VCaP (cell line): ENCODE measurements at regions not wholly inside any gene's neighbourhood (a gene's known extent, or its start where the extent isn't known, plus 50 kb on each side); places are given as distances from the start of the nearest gene placed in this dataset.

Source experiments
- H3K27ac ChIP-seq: fragments of 450-650 bp; 2 replicates; pipeline ENCODE4 v1.5.1; 2017
- CTCF ChIP-seq: fragments of 450-650 bp; conservative IDR thresholded peaks from 2 replicates; pipeline ENCODE4 v1.5.1; 2017; ENCODE audit warnings: mild to moderate bottlenecking, moderate library complexity

GRCh38 chr18:56207989-56208388, 430.4 kb downstream of the TXNL1 start:
- H3K27ac ChIP-seq = no peak overlapping the region
- TF ChIP-seq CTCF = no peak

- H3K27ac ChIP-seq = no peak overlapping the region
- TF ChIP-seq CTCF = no peak
These were observed 434.3 kb downstream of the TXNL1 start for GRCh38 chr18:56204052-56204451.

- TF ChIP-seq CTCF = no peak
- no peak overlapping the region for H3K27ac ChIP-seq
These were observed 435.7 kb downstream of the TXNL1 start for GRCh38 chr18:56202678-56203077.

- H3K27ac ChIP-seq = no peak overlapping the region
- no peak for TF ChIP-seq CTCF
These were observed 437.9 kb downstream of the TXNL1 start for GRCh38 chr18:56200381-56200911.

- TF ChIP-seq CTCF = no peak
- no peak overlapping the region for H3K27ac ChIP-seq
These were observed 438.6 kb downstream of the TXNL1 start for GRCh38 chr18:56199580-56200330.

- H3K27ac ChIP-seq = no peak overlapping the region
- TF ChIP-seq CTCF = no peak
These were observed 441.0 kb downstream of the TXNL1 start for GRCh38 chr18:56197241-56197859.

- TF ChIP-seq CTCF = no peak
These were observed 441.7 kb downstream of the TXNL1 start for GRCh38 chr18:56196495-56197225.

More at GRCh38 chr18:56196495-56197225, 441.7 kb downstream of the TXNL1 start:
- no peak overlapping the region for H3K27ac ChIP-seq
